GM21529 (cell line): ENCODE measurements at regions not wholly inside any gene's neighbourhood (a gene's known extent, or its start where the extent isn't known, plus 50 kb on each side); places are given as distances from the start of the nearest gene placed in this dataset.
"Not testable (repeated sequence)": the region's sequence is repeated elsewhere in the genome, so short reads cannot be mapped to it uniquely, and the experiment has no call there.

Experiments
- ATAC-seq: cut with Tn5 transposase; IDR thresholded peaks from one replicate; pipeline ENCODE4 v1.9.1; 2021; ENCODE audit not compliant: unreplicated experiment

- ATAC-seq = no peak
Observed at GRCh38 chr15:36161108-36161507, 418.3 kb upstream of the CDIN1 start.

- ATAC-seq = no peak
Observed at GRCh38 chr15:36161771-36162212, 417.6 kb upstream of the CDIN1 start.

DNA sequence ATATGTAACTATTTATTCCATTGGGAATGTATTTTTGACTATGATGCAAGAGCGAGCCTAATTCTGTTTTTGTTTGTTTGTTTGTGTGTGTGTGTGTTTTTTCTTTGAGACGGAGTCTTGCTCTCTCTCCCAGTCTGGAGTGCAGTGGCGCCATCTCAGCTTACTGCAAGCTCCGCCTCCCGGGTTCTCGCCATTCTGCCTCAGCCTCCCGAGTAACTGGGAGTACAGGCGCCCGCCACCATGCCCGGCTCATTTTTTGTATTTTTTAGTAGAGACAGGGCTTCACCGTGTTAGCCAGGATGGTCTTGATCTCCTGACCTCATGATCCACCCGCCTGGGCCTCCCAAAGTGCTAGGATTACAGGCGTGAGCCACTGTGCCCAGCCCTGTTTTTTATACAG lies 415.4 kb upstream of the CDIN1 start:
- not testable (repeated sequence) for ATAC-seq

DNA sequence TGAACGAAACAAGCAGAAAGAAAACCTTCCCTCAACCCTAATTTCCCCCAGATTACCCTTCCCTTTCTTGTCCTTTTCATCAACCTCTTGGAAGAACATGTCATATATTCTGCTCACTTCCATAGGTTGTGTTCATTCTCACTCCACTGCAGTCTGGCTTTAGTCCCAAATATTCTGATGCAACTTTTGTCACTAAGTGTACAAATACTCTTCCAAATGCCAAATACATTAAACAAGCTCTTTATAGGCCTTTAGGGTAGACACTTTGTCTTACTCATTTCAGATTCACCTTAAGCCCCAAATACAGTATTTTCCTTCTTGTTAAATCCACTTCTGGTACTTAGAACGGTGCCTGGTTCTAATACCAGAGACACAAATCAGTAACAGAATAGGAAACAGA lies 406.5 kb upstream of the CDIN1 start:
- no peak for ATAC-seq

DNA sequence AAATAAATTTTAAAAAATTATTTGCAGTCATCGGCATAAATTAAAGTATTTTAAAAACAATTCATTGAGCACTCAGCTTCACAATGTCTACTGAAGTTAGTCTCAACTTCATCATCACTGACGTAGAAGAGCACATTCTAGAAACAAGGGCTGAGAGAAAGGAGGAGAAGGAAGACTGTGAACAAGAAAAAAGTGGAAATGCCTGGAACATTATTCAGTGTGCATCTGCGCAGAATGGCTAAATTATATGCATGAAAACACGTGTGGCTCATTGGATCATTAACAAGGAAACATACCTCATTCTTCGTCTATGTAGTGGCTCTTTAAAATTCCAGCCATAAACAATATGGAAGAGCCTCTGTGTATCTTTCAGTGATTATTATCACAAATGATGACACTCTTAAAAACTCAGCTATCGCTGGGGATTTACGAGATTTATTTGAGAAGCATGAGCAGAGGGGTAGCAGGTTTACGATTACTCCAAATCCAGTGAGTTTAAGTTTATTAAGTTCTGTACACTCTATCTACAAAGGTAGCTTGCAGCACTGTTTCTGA lies 404.2 kb upstream of the CDIN1 start:
- no peak for ATAC-seq

GRCh38 chr15:36175741-36176291 lies 403.6 kb upstream of the CDIN1 start:
- ATAC-seq = no peak

DNA sequence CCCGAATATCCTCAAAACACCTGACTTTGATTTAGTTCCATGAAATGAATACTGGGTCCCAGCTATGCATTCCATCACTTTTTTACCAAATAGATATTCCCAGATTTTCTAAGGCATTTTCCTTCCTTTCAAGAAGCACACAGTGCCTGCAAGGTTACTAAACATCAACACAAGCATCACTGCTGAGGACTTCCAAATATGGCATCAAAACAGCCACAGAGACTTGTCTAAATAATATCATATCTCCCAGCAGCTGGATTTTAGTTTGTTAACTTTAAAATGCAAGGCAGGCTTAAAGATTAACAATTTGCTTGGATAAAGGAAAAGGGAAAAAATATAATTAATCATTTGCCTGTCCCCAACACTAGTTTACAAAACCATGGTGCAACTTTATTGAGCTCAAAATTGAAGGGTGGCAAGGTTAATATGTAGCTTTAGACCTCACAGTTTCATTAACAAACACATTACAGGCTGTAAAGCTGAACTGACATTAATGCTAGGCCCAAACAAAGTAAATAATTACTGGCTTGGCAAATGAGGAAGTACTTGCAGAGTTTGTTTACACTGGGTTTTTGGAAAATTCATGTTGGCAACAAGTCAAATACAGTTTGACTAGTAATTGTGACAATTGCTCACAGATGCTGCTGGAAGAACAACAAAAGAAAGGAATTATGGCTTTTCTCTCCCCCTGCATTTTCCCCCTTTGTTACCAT lies 401.7 kb upstream of the CDIN1 start:
- no peak for ATAC-seq

GRCh38 chr15:36178303-36178633 lies 401.2 kb upstream of the CDIN1 start:
- ATAC-seq = no peak

DNA sequence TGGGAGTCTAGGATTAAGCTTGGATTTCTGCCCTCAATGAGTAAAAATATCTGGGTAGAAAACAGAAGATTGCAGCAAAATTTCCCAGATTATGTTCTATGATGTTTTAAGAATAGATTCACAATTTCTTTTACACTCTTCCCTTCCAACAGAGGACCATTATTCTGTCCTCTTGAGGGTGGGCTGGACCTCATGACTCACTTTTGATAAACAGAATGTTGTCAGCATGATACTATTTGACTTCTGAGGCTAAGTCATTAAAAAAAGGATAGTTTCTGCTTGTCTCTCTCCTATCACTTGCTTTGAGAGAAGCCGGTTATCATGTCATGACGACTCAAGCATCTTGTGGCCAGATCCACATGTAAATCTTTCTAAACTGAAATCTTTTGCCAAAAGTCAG lies 396.2 kb upstream of the CDIN1 start:
- ATAC-seq = no peak

DNA sequence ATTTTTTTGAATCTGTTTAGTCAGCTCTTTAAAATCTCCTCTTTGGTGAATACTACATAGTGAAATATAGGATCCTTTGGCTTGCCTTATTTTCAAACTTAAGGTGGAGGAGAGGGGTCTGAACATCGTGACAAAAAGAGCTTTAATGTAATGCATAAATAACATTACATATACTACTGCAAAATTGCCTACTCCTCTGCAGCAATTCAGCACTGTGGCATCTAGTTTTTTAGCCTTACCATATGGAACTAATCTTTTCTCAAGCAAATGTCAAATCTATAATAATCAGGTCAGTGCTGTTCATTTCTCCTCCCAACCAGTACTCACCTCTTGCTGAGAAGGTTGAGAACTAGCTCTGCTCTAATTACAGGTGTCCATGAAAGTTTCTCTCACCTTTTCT lies 394.0 kb upstream of the CDIN1 start:
- no peak for ATAC-seq

DNA sequence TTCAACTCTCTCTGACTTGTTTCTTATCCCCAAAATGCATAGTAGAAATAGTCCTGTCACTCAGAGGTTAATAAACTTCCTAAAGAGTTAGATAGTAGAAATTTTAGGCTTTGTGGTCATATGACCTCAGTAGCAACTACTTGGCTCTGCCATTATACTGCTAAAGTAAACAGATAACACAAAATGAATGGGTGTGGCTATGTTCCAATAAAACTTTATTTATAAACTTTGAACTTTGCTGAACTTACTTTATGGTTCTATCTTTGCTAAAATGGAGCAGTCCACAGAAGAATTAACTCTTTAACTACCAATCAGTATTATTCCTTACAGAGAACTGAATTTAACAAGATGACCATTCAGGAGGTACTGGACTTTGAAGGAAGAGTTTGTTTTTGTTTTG lies 393.6 kb upstream of the CDIN1 start:
- ATAC-seq = no peak

- ATAC-seq = no peak
Observed at GRCh38 chr15:36186376-36186775, 393.1 kb upstream of the CDIN1 start.

GRCh38 chr15:36191459-36191858 lies 388.0 kb upstream of the CDIN1 start:
- ATAC-seq = no peak

- not testable (repeated sequence) for ATAC-seq
Observed at GRCh38 chr15:36195361-36196007, 383.9 kb upstream of the CDIN1 start.

DNA sequence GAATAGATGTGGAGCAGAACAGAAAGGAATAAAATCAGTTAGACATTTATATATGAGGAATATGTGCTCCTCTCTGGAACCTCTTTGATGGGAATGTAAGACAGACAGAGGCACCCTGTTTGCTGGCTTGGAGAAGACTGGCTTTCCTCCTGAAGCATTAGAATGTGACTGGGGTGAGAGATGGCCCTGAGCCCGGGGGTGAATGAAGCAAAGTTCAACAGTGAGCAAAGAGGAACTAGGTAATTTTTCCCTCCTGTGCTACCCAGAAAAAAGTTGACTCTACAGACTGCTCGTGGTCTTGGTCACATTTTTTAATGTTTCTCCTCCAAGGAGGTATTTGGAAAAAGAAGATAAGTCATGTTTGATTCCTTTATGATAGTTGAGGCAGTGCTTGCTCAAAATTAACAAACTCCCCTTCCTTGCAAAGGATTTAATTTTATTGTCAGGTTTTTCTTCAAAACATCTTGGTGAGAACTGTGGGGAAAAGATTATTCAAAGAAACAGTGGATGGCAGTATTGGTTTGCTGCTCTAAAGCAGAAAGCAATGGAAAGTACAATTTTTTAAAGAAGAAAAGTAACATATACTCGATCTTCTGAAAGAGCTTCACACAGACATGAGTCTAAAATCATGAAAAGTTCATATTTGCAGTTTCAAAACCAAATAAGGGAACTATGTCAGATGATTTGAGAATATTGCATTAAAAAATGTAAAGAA lies 370.4 kb upstream of the CDIN1 start:
- no peak for ATAC-seq

DNA sequence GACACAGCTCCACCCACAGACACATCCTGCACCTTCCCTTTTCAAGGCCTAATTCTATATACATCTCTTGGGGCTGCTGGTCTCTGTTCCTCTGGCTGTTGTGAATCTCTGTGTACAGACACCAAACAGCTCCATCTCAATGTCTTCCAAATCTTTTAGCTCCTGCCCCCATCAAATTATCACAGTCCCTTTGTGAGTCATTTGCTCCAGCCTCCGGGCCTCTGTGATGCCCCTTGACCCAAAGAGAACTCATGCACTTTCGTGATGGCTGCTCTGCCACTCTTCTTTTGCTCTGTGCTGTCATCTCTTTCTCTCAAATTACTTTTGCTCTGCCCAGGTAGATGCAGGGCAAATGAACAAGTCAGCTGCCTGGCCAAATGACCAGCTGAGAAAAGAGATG lies 369.0 kb upstream of the CDIN1 start:
- no peak for ATAC-seq

GRCh38 chr15:36218322-36218721 lies 361.1 kb upstream of the CDIN1 start:
- ATAC-seq = no peak

- ATAC-seq = no peak
Observed at GRCh38 chr15:36218991-36219390, 360.4 kb upstream of the CDIN1 start.

GRCh38 chr15:36221992-36222391 lies 357.4 kb upstream of the CDIN1 start:
- no peak for ATAC-seq

DNA sequence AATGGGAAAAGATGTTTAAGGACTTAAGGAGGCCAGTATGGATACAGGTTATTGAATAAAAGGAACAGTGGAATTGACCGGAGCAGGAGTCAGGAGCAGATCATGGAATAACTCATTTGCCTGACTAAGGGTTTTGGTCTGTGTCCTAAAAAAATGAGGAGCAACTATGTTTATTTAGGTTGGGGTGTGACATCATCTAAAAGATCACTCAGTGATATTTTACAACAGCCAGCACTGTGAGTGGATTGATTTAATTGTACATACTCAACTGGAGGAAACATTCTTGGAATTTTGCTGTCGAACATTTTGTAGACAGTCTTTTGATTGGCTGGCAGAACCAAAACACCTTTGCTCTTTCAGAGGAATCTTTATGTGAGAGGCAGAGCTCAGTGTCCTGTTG lies 348.6 kb upstream of the CDIN1 start:
- no peak for ATAC-seq

- no peak for ATAC-seq
Observed at GRCh38 chr15:36232491-36232890, 346.9 kb upstream of the CDIN1 start.

DNA sequence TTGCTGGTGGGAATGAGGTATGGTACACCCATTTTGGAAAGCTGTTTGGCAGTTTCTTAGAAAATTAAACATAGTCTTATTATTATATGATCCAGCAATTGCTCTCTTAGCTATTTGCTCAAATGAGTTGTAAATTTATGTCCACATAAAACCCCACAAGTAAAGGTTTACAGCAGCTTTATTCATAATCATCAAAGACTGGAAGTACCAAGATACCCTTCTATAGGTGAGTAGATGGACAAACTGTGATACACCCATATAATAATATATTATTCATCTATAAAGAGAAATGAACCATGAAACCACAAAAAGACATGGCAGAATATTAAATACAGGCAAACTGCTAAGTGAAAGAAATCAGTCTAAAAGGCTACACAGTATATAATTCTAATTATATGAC lies 344.7 kb upstream of the CDIN1 start:
- no peak for ATAC-seq
